ENCODE measurements at regions not wholly inside any gene's neighbourhood (a gene's known extent, or its start where the extent isn't known, plus 50 kb on each side); places are given as distances from the start of the nearest gene placed in this dataset.

GRCh38 chr14:61602003-61602732 lies 93.1 kb upstream of the HIF1A start:
- Histone ChIP-seq H3K27me3 (ENCODE audit: control insufficient read depth, low read length) (no peaks in the 10 kb centered on the region), H3K4me1 (ENCODE audit: control insufficient read depth, low read length) (peaks cover 61% of the 10 kb centered on the region), H3K9me3 (ENCODE audit: control insufficient read depth, insufficient read depth, low read length) (no peaks in the 10 kb centered on the region), H3K4me2 (ENCODE audit: low read length) (peak overlapping the region; percentile 35), H3K4me3 (ENCODE audit: low read length) (0 out of 2 replicates have a peak overlapping the region, but pooled peaks have one; percentile 3), H3F3A (ENCODE audit: control insufficient read depth, insufficient read depth) (no peaks in the 10 kb centered on the region), H4K20me1 (ENCODE audit: control insufficient read depth, insufficient read depth, low read depth, low read length) (no peaks in the 10 kb centered on the region), H3K27ac (ENCODE audit: low read depth, low read length) (no peak overlapping the region), H3K79me2 (ENCODE audit: control insufficient read depth, low read length) (no peaks in the 10 kb centered on the region), H3K36me3 (ENCODE audit: control insufficient read depth, low read length) (no peaks in the 10 kb centered on the region), H3K9me2 (replicated peaks; ENCODE audit: control insufficient read depth, low read length) (no peaks in the 10 kb centered on the region)
- no peak for TF ChIP-seq CTCF (IDR thresholded peaks at IDR 0.05; ENCODE audit: low read depth, low read length, poor library complexity, severe bottlenecking)
- TF ChIP-seq EZH2phosphoT487 (IDR thresholded peaks at IDR 0.05; ENCODE audit: borderline replicate concordance, low read length): no peak

- Histone ChIP-seq H3K79me2 (ENCODE audit: control insufficient read depth, low read length) (no peaks in the 10 kb centered on the region), H3K4me3 (ENCODE audit: low read length) (no peak overlapping the region), H3K4me1 (ENCODE audit: control insufficient read depth, low read length) (peaks cover 61% of the 10 kb centered on the region), H3K4me2 (ENCODE audit: low read length) (peak overlapping the region; percentile 35), H3K27ac (ENCODE audit: low read depth, low read length) (no peak overlapping the region), H3K9me2 (replicated peaks; ENCODE audit: control insufficient read depth, low read length) (no peaks in the 10 kb centered on the region), H3K36me3 (ENCODE audit: control insufficient read depth, low read length) (no peaks in the 10 kb centered on the region), H3K9me3 (ENCODE audit: control insufficient read depth, insufficient read depth, low read length) (no peaks in the 10 kb centered on the region), H3K27me3 (ENCODE audit: control insufficient read depth, low read length) (no peaks in the 10 kb centered on the region), H3F3A (ENCODE audit: control insufficient read depth, insufficient read depth) (no peaks in the 10 kb centered on the region; the same call in 1 of the 2 replicates), H4K20me1 (ENCODE audit: control insufficient read depth, insufficient read depth, low read depth, low read length) (no peaks in the 10 kb centered on the region)
- TF ChIP-seq EZH2phosphoT487 (IDR thresholded peaks at IDR 0.05; ENCODE audit: borderline replicate concordance, low read length) (no peak), CTCF (IDR thresholded peaks at IDR 0.05; ENCODE audit: low read depth, low read length, poor library complexity, severe bottlenecking) (no peak)
Measured at GRCh38 chr14:61602733-61603077, 92.6 kb upstream of the HIF1A start.

- Histone ChIP-seq H3F3A (ENCODE audit: control insufficient read depth, insufficient read depth) (peaks cover 6% of the 10 kb centered on the region; the same call in 1 of the 2 replicates), H3K4me2 (ENCODE audit: low read length) (no peak overlapping the region; the same call in 1 of the 2 replicates), H3K27ac (ENCODE audit: low read depth, low read length) (no peak overlapping the region), H3K79me2 (ENCODE audit: control insufficient read depth, low read length) (no peaks in the 10 kb centered on the region), H3K4me3 (ENCODE audit: low read length) (no peak overlapping the region), H3K36me3 (ENCODE audit: control insufficient read depth, low read length) (no peaks in the 10 kb centered on the region), H3K9me3 (ENCODE audit: control insufficient read depth, insufficient read depth, low read length) (no peaks in the 10 kb centered on the region), H3K27me3 (ENCODE audit: control insufficient read depth, low read length) (no peaks in the 10 kb centered on the region), H3K9me2 (replicated peaks; ENCODE audit: control insufficient read depth, low read length) (no peaks in the 10 kb centered on the region), H3K4me1 (ENCODE audit: control insufficient read depth, low read length) (peaks cover 66% of the 10 kb centered on the region), H4K20me1 (ENCODE audit: control insufficient read depth, insufficient read depth, low read depth, low read length) (no peaks in the 10 kb centered on the region)
- no peak for TF ChIP-seq EZH2phosphoT487 (IDR thresholded peaks at IDR 0.05; ENCODE audit: borderline replicate concordance, low read length)
- no peak for TF ChIP-seq CTCF (IDR thresholded peaks at IDR 0.05; ENCODE audit: low read depth, low read length, poor library complexity, severe bottlenecking)
Measured at GRCh38 chr14:61603736-61604135, 91.6 kb upstream of the HIF1A start.
